ENCODE measurements at regions not wholly inside any gene's neighbourhood (a gene's known extent, or its start where the extent isn't known, plus 50 kb on each side); places are given as distances from the start of the nearest gene placed in this dataset.

GRCh38 chr18:77990131-77990530 lies 740.5 kb downstream of the GALR1 start:
- H3K4me2 ChIP-seq (ENCODE audit: low read length), result no peak overlapping the region
- no peaks in the 10 kb centered on the region for H3K9me3 ChIP-seq (ENCODE audit: insufficient read depth, low read length)
- no peaks in the 10 kb centered on the region for H3K36me3 ChIP-seq (replicated peaks; ENCODE audit: low read depth, low read length)
- no peak overlapping the region for H3K4me3 ChIP-seq (ENCODE audit: low read length)
- no peak overlapping the region for H2AFZ ChIP-seq (ENCODE audit: low read depth, low read length)
- H3K4me1 ChIP-seq (ENCODE audit: low read length), result no peaks in the 10 kb centered on the region
- H3K27me3 ChIP-seq (ENCODE audit: low read depth, low read length), result no peaks in the 10 kb centered on the region
- H3K9ac ChIP-seq (ENCODE audit: low read length), result no peak overlapping the region
- H4K20me1 ChIP-seq (ENCODE audit: insufficient read depth, low read length), result no peaks in the 10 kb centered on the region
- H3K27ac ChIP-seq (ENCODE audit: low read length), result no peak overlapping the region
- no peaks in the 10 kb centered on the region for H3K79me2 ChIP-seq (ENCODE audit: low read length)
- TF ChIP-seq EZH2phosphoT487 (IDR thresholded peaks at IDR 0.05; ENCODE audit: low read depth) (no peak), CTCF (IDR thresholded peaks at IDR 0.05; ENCODE audit: low read depth, low read length) (no peak)

GRCh38 chr18:77990901-77991300 lies 741.3 kb downstream of the GALR1 start:
- TF ChIP-seq EZH2phosphoT487 (IDR thresholded peaks at IDR 0.05; ENCODE audit: low read depth), result no peak
- TF ChIP-seq CTCF (IDR thresholded peaks at IDR 0.05; ENCODE audit: low read depth, low read length), result no peak
- no peak overlapping the region for H3K4me2 ChIP-seq (ENCODE audit: low read length)
- H3K27ac ChIP-seq (ENCODE audit: low read length), result no peak overlapping the region
- H4K20me1 ChIP-seq (ENCODE audit: insufficient read depth, low read length), result no peaks in the 10 kb centered on the region
- no peaks in the 10 kb centered on the region for H3K4me1 ChIP-seq (ENCODE audit: low read length)
- H3K27me3 ChIP-seq (ENCODE audit: low read depth, low read length), result no peaks in the 10 kb centered on the region
- no peak overlapping the region for H2AFZ ChIP-seq (ENCODE audit: low read depth, low read length)
- H3K9me3 ChIP-seq (ENCODE audit: insufficient read depth, low read length), result no peaks in the 10 kb centered on the region
- no peaks in the 10 kb centered on the region for H3K79me2 ChIP-seq (ENCODE audit: low read length)
- no peak overlapping the region for H3K4me3 ChIP-seq (ENCODE audit: low read length)
- H3K9ac ChIP-seq (ENCODE audit: low read length), result no peak overlapping the region
- H3K36me3 ChIP-seq (replicated peaks; ENCODE audit: low read depth, low read length), result no peaks in the 10 kb centered on the region

GRCh38 chr18:77992057-77992456 lies 742.4 kb downstream of the GALR1 start:
- no peaks in the 10 kb centered on the region for H3K9me3 ChIP-seq (ENCODE audit: insufficient read depth, low read length)
- H3K79me2 ChIP-seq (ENCODE audit: low read length), result no peaks in the 10 kb centered on the region
- no peaks in the 10 kb centered on the region for H3K36me3 ChIP-seq (replicated peaks; ENCODE audit: low read depth, low read length)
- H4K20me1 ChIP-seq (ENCODE audit: insufficient read depth, low read length), result no peaks in the 10 kb centered on the region
- H3K4me3 ChIP-seq (ENCODE audit: low read length), result no peak overlapping the region
- no peak overlapping the region for H2AFZ ChIP-seq (ENCODE audit: low read depth, low read length)
- no peaks in the 10 kb centered on the region for H3K4me1 ChIP-seq (ENCODE audit: low read length)
- no peaks in the 10 kb centered on the region for H3K27me3 ChIP-seq (ENCODE audit: low read depth, low read length)
- no peak overlapping the region for H3K27ac ChIP-seq (ENCODE audit: low read length)
- TF ChIP-seq CTCF (IDR thresholded peaks at IDR 0.05; ENCODE audit: low read depth, low read length), result no peak
- TF ChIP-seq EZH2phosphoT487 (IDR thresholded peaks at IDR 0.05; ENCODE audit: low read depth), result no peak
- H3K4me2 ChIP-seq (ENCODE audit: low read length), result no peak overlapping the region
- no peak overlapping the region for H3K9ac ChIP-seq (ENCODE audit: low read length)

GRCh38 chr18:77993188-77993981 lies 743.7 kb downstream of the GALR1 start:
- Histone ChIP-seq H3K9me3 (ENCODE audit: insufficient read depth, low read length) (no peaks in the 10 kb centered on the region), H3K4me1 (ENCODE audit: low read length) (no peaks in the 10 kb centered on the region), H3K27ac (ENCODE audit: low read length) (no peak overlapping the region), H3K4me2 (ENCODE audit: low read length) (no peak overlapping the region), H3K4me3 (ENCODE audit: low read length) (no peak overlapping the region), H4K20me1 (ENCODE audit: insufficient read depth, low read length) (no peaks in the 10 kb centered on the region), H3K9ac (ENCODE audit: low read length) (no peak overlapping the region), H2AFZ (ENCODE audit: low read depth, low read length) (no peak overlapping the region), H3K27me3 (ENCODE audit: low read depth, low read length) (no peaks in the 10 kb centered on the region), H3K36me3 (replicated peaks; ENCODE audit: low read depth, low read length) (no peaks in the 10 kb centered on the region), H3K79me2 (ENCODE audit: low read length) (no peaks in the 10 kb centered on the region)
- TF ChIP-seq CTCF (IDR thresholded peaks at IDR 0.05; ENCODE audit: low read depth, low read length) (no peak), EZH2phosphoT487 (IDR thresholded peaks at IDR 0.05; ENCODE audit: low read depth) (no peak)
